Fibroblast of skin of left quadriceps (primary cell): ENCODE measurements at regions not wholly inside any gene's neighbourhood (a gene's known extent, or its start where the extent isn't known, plus 50 kb on each side); places are given as distances from the start of the nearest gene placed in this dataset.
A peak's percentile ranks its signal among the peaks of the same experiment; 100 is the strongest.
"Not testable (repeated sequence)": the region's sequence is repeated elsewhere in the genome, so short reads cannot be mapped to it uniquely, and the experiment has no call there.

Experiments
- DNase-seq, 2 experiments: peaks; one replicate each; pipeline ENCODE4 v3.0.0-alpha.2; 2013; ENCODE audit warnings: low read depth in 2 of 2

GRCh38 chr10:6817770-6818169, 237.7 kb upstream of the PRKCQ start:
- no peak for DNase-seq

GRCh38 chr10:6815346-6815745, 235.3 kb upstream of the PRKCQ start:
- DNase-seq, result no peak

DNA sequence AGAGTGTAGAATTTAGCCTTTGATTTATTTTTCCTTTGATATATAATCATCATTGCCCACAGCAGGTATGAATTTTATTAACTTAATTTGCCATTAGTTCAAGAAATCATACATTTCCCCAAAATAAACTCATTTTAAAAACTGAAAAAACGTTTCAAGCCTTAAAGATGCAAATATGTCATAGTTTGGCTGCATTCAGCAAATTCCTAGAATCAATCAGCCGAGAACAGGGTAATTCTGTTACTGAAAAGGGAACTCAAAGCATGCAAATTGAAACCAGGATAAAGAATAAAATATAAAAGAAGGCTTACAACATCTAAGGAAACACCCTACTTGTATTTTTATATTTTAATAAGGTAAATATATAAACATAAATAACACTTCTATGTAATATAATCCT, 233.8 kb upstream of the PRKCQ start:
- no peak for DNase-seq

DNA sequence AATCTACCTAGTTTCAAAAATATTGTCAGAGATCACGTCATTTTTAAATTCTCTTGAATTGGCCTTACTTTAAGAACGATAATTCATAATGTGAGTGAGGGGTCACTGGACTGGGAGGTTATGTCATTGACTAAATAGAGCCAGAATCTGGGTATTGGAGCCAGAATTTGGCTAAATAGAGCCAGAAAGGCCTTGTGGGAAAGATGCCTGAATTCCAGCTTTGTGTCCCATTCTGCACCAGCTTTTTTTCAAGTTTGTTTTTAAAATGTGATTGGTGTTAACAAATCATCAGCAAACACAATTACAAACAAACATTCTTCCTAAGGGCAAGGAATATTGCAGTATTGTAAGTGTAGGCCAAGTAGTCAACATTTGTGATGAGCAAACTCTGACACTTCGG, 233.2 kb upstream of the PRKCQ start:
- no peak for DNase-seq

DNA sequence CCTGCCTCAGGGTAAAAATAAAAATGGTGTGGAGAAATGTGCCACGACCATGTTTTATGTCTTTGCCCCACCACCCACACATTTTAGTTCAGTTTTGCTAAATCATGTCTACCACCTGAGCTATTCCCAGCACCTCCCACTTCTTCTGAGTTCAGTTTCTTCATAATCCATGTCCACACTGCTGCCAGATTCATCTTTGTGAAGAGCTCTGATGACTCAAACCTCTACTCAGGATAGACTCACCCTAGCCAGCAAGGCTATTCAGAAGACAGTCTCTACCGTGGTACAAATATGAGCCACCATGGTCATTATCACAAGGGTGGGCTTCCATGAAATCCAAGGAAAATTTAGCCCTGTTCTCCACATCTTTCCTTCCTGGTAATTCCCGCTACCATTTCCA, 231.1 kb upstream of the PRKCQ start:
- DNase-seq, result no peak

- no peak for DNase-seq
Measured at GRCh38 chr10:6803427-6803783, 223.3 kb upstream of the PRKCQ start.

- no peak for DNase-seq
Measured at GRCh38 chr10:6802759-6803426, 222.8 kb upstream of the PRKCQ start.

- no peak for DNase-seq
Measured at GRCh38 chr10:6796231-6796630, 216.2 kb upstream of the PRKCQ start.

- no peak for DNase-seq
Measured at GRCh38 chr10:6795541-6795940, 215.5 kb upstream of the PRKCQ start.

GRCh38 chr10:6794841-6795240, 214.8 kb upstream of the PRKCQ start:
- DNase-seq, result not testable (repeated sequence)

DNA sequence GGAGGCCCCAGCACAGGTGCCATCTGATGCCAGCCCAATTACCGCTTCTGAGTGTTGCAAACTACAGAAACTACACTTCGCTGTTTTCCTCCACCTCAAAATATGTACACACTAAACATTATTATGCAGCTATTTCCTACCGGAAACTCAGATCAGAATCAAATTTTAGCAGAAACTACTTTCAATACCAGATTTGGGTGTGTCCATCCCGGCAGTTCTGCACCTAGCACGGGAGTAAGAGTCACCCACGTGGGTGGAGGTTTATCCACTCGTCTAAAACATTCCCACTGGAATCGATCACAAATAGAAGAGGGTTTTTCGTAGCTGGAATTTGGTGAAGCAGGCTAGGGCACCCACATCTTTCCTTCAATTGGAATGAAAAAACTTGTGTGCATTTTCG, 214.4 kb upstream of the PRKCQ start:
- no peak for DNase-seq

DNA sequence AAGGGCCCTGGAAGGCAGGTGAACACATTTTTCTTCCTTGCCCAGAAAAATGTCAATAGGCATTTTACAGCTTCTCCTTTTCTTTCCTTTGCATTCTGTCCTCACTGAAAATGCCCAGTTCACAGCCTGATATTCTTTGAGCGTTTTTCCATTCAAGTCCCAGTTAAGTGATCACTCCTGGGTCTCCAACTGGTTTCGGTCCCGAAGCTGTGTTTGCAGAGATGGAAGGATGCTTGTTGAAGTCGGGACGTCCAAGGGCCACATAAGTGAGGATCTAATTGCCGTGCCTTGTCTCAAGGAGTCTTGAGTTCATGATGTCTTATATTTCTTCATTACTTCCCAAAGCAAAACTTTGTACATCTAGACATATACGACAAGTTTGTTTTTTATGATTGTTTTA, 208.7 kb upstream of the PRKCQ start:
- no peak for DNase-seq

DNA sequence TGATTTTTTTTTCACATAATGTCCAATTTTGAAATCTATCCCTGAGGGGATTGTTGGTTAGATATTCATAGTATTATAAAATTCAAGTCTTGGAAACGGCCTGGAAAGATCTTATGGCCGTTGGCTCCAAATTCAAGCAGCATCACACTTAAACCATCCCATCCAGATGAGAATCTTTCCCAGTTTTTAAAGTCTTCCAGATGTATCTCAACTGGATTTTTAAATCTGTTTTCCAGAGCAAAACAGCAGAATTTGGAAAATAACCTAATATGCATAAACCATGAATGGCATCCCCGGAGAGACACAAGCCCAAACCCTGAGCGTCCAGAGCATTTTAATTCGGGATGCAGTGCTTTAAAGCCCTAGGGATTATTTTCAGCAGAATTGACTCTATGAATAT, 208.2 kb upstream of the PRKCQ start:
- no peak for DNase-seq

GRCh38 chr10:6787718-6788117, 207.6 kb upstream of the PRKCQ start:
- DNase-seq, result no peak

DNA sequence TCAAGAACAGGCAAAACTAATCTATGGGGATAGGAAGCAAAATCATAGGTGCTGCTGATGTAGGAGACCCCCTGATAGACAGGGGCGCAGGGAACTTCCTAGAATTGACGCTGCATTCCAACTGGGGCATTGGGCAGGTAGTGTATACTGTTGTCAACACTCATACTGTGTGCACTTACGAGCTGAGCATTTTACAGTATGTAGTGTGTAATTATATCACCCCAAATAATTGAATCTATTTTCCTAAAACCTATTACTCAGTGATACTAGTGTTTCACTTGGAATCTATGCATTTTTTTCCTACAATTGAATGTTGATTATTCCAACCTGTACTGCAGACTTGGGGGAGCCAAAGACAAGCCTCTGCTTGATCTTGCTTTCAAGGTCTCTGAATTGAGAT, 207.0 kb upstream of the PRKCQ start:
- no peak for DNase-seq

DNA sequence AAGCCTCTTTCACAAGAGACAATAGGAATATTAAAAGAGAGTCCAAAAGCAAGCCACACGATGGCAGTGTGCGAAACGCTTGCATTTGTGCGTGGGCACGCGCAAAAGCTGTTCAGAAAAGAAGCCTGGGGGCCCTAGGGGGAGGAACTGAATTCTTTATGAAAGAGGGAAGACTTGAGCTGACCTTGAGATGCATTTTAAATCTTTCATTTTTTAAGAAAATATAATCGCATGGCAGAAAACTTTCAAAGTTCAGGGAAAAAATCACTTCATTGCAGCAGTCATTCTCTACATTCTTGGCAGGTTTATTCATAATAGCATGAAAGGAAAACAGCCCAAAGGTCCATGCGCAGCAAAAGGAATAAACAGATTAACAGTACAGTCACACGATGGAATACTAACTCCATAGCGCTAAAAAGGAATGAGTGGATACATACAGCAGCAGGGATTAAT, 206.5 kb upstream of the PRKCQ start:
- peak; percentile 13 to 26 for DNase-seq

- not testable (repeated sequence) for DNase-seq
Measured at GRCh38 chr10:6784429-6784828, 204.4 kb upstream of the PRKCQ start.

DNA sequence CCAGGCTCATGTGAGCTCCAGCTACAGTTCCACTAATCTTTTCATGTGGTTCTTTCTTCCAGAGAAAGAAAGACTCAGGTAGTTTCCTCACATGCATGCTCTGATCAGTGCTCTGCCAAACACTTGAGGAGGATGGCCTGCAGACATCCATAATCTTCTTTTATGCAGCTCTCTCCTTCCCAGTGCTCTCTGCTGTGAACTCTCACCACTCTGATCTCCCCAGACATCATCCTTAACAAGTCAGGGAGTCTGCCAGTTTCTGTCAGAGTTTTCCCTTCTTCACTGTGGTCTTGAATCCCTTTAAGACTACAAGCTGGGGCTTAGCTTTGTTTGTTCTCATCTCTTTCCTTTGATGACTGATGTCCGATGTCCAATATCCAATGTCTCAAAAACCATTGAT, 203.4 kb upstream of the PRKCQ start:
- DNase-seq, result no peak

GRCh38 chr10:6782378-6782777, 202.3 kb upstream of the PRKCQ start:
- no peak for DNase-seq

DNA sequence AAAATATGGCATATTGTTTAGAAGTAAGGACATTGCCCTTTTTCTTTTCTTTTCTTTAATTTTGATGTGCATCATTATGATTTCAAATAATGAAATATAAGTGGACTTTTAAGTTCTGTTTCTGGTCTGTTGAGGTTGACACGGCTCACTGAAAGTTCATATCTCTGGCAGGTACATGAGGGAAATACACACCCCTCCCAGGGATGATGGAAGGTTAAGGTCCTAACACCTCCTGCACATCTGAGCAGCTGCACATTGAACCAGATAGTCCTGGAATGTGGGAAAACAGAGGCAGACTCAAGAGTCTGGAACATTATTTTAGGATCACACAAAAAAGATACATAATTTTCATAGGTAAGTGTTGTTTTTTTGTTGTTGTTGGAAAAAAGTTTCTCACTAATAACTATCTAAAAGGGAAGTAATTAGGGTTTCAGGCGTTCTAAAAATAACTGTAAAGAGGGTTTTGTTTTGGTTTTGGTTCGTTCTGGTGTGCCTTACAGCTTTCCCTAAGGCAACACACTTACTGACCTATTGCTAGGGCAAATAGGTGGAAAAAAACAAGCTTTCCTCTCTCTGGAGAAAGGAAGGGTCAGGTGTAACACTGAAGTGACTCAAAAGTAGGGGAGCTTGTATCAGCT, 201.2 kb upstream of the PRKCQ start:
- no peak for DNase-seq

DNA sequence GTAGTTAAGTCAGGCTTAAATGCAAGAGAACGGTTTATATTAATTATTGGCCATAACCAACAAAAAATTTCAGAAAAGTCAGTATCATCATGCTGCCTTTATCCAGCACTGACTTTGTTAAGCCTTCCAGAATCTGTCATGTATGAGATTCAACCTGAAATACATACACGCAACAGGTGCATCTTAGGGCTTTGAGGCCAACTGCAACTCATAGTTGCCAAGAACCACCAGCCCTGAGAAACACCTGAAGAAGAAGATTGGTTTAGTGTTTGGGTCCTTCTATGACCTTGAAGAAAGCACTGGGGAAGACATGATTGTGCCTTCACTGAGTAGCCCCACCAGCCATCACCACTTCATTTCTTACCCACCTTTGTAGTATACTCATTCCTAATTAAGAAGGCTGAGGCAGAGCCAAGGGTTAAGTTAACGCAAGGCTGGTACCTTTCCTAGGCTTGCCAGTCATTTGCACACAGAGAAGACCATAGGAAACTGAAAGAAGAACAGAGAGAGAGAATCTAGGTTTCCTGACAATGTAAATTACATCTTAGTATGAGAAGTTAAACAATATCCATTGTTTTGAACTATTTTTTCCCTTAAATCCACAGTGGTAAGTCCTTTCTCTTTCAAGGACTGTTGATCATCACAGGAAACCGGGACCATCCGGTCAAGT, 200.1 kb upstream of the PRKCQ start:
- no peak for DNase-seq

- peak; percentile 75 to 77 for DNase-seq
Measured at GRCh38 chr10:6778992-6779701, 199.1 kb upstream of the PRKCQ start.

- DNase-seq, result no peak
Measured at GRCh38 chr10:6776170-6776569, 196.1 kb upstream of the PRKCQ start.
